Putamen (tissue), 1 donor: ENCODE measurements at regions not wholly inside any gene's neighbourhood (a gene's known extent, or its start where the extent isn't known, plus 50 kb on each side); places are given as distances from the start of the nearest gene placed in this dataset.
"Not testable (repeated sequence)": the region's sequence is repeated elsewhere in the genome, so short reads cannot be mapped to it uniquely, and the experiment has no call there.

Experiments
- DNase-seq: peaks from one replicate; pipeline ENCODE4 v3.0.0-alpha.2; 2016; ENCODE audit warnings: low spot score

DNA sequence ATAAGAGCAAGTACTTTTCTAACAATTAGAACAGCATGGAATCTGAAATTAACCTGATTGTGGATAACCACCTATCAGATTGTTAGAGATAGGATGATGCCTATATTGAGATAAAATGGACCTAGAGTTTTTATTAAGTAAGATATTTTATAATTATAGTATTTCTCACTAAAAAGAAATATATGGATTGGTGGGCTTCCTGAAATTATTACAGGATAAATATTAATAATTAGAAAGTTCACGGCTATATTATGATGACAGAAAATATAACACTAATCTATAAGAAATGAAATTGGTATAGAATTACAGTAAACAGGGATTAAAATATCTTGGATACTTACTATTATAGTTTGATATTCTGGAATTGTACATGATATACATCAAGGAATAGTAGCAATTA is 378.0 kb upstream of the SPRY2 start:
- DNase-seq, result no peak

DNA sequence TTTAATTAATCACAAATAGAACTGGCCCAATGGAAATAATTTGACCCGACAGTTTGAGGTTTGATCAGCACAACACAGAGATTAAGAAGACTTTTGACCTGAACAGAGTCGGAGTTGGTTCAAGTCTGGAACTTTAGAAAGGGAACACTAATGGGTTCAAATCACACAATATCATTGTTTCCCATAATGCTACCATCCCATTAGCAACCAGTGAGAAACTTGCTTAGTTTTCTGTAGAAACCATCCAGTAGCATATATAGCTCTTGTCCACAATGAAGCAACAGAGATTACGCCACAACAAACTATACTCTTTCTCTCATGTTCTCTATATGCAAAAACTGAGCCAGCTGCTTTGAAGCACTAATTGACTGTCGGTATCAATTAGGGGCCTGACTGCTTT is 376.9 kb upstream of the SPRY2 start:
- no peak for DNase-seq

DNA sequence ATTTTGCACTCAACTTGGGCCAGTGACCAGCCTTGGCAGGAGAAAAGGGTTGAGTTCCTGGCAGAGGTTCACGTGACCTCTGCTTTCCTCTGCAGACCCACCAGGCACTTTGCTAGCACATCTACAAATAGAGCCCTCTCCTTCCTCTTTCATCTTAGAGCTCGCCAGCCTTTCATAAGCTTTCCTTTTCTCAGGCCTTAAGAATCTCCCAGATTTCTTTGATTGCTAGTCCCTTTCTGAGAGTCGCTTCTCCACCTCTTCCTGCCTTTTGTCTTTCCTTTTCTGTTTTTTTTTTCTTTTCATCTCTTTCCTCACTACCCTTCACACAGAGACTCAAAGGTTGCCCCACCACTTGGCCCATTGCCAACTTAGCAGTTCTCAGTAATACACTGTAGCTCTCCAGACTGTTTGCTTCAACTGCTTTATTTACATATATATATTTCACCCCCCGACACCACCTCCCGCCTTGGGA is 375.7 kb upstream of the SPRY2 start:
- peak; percentile 7 for DNase-seq

DNA sequence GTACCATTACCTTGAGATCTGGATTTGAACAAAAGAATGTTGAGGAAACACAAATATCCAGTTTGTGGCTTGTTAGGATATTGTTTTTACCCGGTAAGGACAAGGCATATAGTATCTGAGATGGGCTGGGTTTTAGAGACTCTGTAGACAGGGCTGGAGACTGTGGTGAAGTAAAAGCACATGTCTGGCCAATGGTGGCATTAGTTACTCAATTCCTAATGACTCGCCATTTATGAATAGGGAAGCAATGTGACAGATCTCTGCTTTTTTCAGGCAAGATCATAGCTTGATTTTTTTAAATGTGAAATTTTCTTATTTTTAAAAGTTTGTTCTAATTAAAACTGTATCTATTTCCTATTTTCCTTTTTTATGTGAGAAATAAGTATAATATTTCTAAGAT is 371.1 kb upstream of the SPRY2 start:
- no peak for DNase-seq

DNA sequence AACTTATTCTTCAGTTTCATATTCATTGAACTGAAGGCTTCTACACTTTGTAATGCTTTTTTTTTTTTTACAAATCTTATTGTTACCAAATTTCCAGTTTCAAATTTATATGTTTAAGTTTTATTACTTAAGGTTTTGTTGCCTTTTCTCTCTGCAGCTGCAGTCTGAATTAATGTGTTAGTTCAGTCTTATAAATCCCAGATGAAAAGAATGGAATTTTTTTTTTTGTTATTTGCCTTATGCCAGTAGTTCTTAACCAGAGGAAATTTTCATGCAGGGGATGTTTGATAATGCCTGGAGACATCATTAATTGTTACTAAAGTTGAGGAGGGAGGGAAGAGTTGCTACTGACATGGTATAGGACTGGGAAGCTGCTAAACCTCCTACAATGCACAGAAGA is 367.9 kb upstream of the SPRY2 start:
- no peak for DNase-seq

DNA sequence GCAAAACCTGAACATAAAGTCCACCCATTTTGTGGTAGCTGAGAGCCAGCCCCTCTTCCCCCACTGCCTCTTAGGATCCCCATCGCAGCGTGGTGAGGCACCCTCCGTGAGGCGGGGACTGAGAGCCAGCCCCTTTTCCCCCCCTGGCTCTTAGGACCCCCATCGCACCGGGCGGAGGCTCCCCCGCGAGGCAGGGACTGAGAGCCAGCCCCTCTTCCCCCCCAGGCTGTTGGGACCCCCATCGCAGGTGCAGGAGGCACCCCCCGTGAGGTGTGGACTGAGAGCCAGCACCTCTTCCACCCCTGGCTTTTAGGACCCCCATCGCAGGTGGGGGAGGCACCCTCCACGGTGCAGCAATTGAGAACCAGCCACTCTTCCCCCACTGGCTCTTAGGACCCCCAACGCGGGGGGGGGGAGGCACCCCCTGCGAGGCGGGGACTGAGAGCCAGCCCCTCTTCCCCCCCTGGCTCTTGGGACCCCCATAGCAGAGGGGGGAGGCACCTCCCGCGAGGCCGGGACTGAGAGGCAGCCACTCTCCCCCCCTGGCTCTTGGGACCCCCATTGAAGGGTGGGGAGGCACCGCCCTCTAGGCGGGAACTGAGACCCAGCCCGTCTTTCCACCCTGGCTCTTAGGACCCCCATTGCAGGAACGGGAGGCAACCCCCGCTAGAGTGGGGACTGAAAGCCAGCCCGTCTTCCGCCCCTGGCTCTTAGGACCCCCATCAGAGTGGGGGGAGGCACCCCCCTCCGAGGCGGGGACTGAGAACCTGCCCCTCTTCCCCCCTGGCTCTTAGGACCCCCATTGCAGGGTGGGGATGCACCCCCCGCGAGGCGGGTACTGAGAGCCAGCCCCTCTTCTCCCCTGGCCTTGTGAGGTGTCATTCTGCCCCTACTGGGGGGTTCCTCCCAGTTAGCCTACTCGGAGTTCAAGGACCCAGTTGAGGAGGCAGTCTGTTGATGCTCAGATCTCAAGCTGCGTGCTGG is 366.4 kb upstream of the SPRY2 start:
- DNase-seq, result no peak

DNA sequence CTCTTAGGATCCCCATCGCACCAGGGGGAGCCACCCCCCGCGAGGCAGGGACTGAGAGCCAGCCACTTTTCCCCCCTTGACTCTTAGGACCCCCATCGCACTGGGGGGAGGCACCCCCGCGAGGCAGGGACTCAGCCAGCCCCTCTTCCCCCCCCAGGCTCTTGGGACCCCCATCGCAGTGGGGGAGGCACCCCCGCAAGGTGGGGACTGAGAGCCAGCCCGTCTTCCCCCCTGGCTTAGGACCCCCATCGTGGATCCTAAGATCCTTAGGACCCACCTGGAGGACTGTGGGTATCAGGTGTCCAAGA is 365.2 kb upstream of the SPRY2 start:
- DNase-seq, result no peak

DNA sequence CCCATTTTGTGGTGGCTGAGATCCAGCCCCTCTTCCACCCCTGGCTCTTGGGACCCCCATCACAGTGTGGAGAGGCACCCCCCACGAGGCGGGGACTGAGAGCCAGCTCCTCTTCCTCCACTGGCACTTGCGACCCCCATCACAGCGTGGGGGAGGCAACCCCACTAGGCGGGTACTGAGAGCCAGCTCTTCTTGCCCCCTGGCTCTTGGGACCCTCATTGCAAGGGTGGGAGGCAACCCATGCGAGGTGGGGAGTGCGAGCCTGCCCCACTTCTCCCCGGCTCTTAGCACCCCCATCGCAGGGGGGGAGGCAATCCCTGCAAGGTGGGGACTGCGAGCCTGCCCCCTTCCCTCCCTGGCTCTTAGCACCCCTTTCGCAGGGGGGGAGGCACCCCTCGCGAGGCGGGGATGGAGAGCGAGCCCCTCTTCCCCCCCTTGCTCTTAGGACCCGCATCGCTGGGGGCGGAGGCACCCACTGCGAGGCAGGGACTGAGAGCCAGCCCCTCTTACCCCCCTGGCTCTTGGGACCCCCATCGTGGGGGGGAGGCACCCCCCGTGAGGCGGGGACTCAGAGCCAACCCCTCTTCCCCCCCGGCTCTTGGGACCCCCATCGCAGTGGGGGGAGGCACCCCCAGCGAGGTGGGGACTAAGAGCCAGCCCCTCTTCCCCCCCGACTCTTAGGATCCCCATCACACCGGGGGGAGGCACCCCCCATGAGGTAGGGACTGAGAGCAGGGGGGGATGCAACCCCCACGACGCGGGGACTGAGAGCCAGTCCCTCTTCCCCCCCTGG is 364.6 kb upstream of the SPRY2 start:
- no peak for DNase-seq

DNA sequence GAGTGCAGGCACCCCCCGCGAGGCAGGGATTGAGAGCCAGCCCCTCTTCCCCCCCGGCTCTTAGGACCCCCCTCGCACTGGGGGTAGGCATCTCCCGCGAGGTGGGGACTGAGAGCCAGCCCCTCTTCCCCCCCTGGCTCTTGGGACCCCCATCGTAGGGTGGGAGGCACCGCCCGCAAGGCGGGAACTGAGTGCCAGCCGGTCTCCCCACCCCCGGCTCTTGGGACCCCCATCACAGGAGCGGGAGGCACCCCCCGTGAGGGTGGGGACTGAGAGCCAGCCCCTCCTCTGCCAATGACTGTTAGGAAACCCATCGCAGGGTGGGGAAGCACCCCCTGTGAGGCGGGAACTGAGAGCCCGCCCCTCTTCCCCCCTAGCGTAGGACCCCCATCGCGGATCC is 363.4 kb upstream of the SPRY2 start:
- no peak for DNase-seq

DNA sequence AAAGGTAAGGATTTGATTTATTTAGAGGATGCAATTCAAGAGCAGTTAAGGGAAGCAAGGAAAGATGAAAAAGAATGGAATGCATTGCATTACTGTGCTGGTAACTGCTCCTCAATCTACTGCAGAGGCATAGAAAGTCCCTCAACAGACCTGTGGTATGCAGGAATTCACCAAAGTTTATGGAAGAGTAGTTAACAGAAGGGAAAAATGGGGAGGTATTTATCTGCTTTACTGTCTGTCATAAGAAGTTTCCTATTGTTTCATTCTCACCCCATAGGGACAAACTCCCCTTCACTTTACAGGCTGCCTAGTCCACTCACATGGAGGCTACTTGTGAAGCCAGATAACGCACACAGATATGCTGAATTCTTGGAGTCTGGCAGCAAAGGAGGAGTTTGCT is 354.9 kb upstream of the SPRY2 start:
- no peak for DNase-seq

DNA sequence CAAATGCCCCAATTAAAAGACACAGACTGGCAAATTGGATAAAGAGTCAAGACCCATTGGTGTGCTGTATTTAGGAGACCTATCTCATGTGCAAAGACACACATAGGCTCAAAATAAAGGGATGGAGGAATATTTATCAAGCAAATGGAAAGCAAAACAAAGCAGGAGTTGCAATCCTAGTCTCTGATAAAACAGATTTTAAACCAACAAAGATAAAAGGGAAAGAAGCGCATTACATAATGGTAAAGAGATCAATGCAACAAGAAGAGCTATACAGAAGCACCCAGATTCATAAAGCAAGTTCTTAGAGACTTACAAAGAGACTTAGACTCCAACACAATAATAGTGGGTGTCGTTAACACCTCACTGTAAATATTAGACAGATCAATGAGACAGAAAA is 350.9 kb upstream of the SPRY2 start:
- not testable (repeated sequence) for DNase-seq

DNA sequence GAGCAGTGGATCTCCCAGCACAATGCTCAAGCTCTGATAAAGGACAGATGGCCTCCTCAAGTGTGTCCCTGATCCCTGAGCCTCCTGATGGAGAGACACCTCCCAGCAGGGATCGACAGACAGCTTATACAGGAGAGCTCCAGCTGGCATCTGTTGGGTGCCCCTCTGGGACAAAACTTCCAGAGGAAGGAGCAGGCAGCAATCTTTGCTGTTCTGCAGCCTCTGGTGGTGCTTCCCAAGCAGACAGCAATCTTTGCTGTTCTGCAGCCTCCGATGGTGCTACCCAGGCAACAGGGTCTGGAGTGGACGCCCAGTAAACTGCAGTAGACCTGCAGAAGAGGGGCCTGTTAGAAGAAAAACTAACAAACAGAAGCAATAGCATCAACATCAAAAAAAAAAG is 349.3 kb upstream of the SPRY2 start:
- no peak for DNase-seq

DNA sequence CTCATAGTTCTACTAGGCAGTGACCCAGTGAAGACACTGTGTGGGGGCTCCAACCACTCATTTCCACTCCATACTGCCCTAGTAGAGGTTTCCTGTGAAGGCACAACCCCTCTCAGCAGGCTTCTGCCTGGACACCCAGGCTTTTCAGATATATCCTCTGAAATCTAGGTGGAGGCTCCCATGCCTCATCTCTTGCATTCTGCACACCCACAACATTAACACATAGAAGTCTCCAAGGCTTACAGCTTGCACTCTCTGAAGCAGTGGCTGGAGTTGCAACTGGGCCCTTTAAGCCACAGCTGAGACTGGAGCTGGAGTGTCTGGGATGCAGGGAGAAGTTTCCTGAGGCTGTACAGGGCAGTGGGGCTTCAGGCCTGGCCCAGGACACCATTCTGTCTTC is 347.7 kb upstream of the SPRY2 start:
- DNase-seq, result no peak

DNA sequence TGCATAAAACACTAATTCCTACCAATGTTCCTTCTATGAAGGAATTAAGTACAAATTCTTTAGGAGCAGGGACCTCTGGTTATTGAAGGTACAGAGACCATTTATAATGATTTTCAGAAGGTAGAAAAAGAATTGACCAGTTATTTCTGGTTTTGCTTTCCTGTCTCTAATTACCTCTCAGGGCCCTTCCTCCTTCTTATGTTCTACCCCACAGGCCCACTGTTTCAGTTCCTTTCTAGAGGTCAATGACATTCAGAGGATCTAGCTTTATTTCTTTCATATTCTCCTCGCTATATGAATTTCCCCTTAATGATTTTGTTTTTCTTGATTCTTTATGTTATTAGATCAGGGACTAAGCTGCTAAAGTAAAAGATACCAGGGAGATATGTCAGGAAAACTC is 345.0 kb upstream of the SPRY2 start:
- DNase-seq, result no peak

DNA sequence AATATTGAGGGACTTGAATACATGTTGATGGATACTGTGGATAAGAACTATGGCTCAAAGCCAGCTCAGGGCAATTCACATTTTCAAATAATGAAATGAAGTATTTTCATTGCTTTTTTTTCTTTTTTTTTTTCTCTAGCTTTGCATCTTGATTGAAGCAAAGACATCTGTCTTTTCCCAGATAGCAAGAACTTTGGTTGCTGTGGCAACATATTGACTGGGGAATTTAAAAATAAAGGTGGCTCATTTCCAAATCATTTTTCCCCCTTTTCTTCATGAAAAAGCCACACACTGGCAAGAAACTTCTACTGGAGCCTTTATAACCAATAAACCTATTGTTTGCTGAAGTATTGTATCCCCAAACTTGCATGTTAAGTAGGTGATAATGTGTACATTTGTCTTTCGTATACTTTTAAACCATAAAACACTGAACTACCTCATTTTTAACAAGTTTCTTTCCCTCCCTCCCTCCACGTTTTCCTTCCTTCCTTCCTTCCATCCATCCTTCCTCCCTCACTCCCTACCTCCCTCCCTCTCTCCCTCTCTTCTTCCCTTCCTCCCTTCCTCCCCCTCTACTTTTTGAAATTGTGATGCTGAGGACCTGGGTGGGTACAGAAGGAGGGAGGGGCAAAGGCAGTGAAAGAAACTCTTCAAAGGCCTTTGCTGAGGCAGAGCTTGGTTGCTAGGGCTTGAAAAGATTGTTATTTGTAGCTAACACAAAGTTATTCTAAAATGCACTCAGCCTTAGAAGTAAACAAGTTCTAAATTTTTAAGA is 343.5 kb upstream of the SPRY2 start:
- no peak for DNase-seq

DNA sequence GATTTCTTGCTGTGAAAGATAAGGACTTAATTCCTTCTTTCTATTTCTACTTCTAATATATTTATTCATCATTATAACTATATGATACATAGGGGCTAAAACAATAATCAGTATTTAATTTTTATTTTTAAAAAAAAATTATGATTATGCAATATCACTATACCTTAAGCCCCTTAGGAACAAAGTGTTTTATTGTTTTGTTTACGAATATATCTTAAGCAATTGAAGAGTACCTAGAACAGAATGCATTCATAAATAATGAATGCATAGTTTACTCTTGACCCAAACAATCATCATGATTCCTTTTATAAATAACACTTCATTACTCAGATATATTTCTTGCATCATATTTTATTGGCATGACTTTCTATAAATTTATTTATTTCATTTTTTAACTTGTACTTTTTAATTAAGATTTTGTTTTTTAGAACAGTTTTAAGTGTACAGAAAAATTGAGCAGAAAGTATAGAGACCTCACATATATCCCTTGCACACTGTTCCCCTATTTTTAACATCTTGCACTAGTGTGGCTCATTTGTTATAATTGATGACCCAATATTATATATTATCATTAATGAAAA is 339.9 kb upstream of the SPRY2 start:
- no peak for DNase-seq

DNA sequence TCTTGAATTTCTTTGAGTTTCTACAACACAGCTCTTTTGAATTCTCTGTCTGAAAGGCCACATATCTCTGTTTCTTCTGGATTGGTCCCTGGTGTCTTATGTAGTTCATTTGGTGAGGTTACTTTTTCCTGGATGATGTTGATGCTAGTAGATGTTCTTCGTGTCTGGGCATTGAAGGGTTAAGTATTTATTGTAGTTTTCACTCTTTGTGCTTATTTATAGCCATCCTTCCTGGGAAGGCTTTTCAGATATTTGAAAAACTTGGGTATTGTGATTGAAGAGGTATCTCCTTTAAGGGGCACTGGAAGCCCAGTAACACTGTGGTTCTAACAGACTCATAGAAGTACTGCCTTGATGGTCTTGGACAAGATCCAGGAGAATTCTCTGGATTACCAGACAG is 338.5 kb upstream of the SPRY2 start:
- no peak for DNase-seq

DNA sequence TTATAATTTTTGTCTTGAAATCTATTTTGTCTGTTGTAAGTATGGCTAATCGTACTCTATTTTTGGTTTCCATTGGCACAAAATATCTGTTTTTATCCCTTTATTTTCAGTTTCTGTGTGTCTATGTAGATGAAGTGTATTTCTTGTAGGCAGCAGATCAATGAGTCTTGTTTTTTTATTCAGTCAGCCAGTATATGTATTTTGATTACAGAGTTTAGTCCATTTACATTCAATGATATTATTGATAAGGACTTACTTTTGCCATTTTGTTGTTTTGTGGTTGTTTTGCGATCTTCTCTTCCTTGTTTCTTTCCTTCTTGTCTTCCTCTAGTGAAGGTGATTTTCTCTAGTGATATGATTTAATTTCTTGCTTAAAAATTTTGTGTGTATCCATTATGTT is 336.3 kb upstream of the SPRY2 start:
- no peak for DNase-seq

DNA sequence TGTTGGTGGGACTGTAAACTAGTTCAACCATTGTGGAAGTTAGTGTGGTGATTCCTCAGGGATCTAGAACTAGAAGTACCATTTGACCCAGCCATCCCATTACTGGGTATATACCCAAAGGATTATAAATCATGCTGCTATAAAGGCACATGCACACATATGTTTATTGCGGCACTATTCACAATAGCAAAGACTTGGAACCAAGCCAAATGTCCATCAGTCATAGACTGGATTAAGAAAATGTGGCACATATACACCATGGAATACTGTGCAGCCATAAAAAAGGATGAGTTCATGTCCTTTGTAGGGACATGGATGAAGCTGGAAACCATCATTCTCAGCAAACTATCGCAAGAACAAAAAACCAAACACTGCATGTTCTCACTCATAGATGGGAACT is 334.5 kb upstream of the SPRY2 start:
- DNase-seq, result not testable (repeated sequence)

DNA sequence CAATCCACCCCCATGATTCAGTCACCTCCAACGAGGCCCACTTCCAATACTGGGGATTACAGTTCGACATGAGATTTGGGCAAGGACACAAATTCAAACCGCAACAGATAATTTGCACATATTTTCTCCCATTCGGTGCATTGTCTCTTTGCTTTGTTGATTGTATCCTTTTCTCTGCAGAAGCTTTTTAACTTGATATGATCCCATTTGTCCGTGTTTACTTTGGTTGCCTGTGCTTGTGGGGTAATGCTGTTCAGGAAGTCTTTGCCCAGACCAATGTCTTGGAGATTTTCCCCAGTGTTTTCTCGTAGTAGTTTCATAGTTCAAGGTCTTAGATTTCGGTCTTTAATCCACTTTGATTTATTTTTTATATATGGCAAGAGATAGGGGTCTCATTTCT is 330.8 kb upstream of the SPRY2 start:
- no peak for DNase-seq

DNA sequence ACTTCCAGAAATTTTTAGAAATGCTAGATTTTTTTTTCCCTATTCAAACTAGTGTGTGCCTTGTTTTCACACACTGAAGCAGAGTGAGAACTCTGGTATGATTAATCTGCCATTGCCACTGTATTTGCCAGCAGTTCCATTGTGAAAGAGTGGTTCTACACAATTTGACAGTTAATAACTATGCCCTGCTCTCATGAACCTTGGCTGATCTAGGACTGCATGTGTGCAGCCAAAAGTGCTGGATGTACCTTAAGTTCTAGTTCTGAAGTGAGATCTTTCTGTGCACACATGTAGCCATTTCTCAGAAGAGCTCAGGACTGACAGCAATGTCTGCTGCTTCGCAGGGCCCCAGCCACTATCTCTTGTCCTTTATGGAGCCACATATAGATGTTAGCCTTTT is 328.2 kb upstream of the SPRY2 start:
- DNase-seq, result no peak

DNA sequence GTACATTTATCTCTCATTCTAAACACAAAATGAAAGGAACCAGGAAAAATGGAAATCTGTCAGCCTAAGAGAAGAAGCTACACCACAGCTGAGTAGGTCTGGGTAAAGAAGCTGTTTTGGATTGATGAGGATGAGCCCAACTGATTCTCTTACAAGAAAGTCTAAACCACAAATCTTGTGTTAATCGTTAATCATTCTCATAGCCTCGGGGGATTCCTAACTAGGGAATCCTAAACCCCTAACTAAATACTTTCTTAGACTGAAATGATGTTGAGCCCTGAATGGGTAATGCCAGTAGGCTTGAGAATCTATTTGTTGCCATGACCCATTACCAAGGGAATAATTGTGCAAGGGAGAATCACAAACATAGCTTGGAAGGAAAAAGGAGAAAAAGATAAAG is 327.5 kb upstream of the SPRY2 start:
- DNase-seq, result no peak
